GM06990 (cell line): ENCODE measurements at regions not wholly inside any gene's neighbourhood (a gene's known extent, or its start where the extent isn't known, plus 50 kb on each side); places are given as distances from the start of the nearest gene placed in this dataset.

Experiments
- DNase-seq: peaks from one replicate; pipeline ENCODE4 v3.0.0-alpha.2; 2011; ENCODE audit not compliant: insufficient read length; ENCODE audit errors: extremely low read depth
- H3K27me3 ChIP-seq: replicated peaks from 2 replicates; pipeline ENCODE4 v1.6.0; 2011; ENCODE audit warnings: low read length; ENCODE audit not compliant: control insufficient read depth, insufficient read depth
- H3K36me3 ChIP-seq: 2 replicates; pipeline ENCODE4 v1.5.1; 2011; ENCODE audit warnings: low read length; ENCODE audit not compliant: control insufficient read depth, insufficient read depth
- H3K4me3 ChIP-seq: replicated peaks from 2 replicates; pipeline ENCODE4 v1.5.1; 2011; ENCODE audit warnings: low read depth, mild to moderate bottlenecking, control low read depth, low read length
- TF ChIP-seq, protein P1 (sequence below): IDR thresholded peaks from 2 replicates; pipeline ENCODE4 v1.5.1; 2011; ENCODE audit warnings: low read length, control low read depth, mild to moderate bottlenecking, inconsistent platforms; ENCODE audit not compliant: insufficient read depth, poor library complexity, severe bottlenecking

DNA sequence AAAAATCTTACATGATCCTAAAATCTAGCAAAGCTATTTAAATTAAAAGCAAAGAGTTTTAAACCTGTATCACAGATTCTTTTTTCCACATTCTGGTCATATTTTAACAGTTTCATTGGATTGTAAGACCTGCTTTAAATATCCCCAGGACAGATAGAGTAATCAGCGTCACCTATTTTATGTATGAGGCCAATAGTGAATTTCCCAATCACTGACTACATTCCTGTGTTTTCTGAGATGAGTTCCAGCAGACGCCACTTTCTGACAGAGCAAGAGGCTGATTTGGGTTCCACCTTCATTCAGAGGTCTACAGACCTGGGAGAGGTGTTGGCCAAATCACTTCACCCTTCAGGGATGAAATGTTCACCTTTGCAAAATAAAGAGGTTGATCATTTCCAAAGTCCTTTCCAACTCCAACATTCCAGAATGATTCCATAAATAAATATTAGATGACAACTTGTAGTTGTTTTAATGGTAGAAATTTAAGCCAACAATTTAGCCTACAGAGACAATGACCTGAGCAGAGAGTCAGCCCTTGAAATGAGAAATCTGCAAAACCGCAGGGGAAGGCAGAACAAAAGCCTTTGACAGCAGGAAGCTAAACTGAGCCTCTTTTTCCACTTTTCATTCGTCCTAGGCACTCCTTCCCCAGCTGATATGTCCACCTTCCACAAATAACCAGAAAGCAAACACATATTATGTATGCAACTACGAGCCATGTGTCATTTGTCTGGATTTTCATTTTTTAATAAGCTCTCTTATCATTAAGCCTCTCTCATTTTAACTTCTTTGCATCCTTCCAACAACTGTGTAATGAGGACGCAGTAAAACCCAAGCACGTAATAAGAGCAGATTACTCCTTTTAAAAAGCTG, 105.2 kb downstream of the TFAP2A start:
- DNase-seq: no peak
- TF ChIP-seq, protein P1, sequence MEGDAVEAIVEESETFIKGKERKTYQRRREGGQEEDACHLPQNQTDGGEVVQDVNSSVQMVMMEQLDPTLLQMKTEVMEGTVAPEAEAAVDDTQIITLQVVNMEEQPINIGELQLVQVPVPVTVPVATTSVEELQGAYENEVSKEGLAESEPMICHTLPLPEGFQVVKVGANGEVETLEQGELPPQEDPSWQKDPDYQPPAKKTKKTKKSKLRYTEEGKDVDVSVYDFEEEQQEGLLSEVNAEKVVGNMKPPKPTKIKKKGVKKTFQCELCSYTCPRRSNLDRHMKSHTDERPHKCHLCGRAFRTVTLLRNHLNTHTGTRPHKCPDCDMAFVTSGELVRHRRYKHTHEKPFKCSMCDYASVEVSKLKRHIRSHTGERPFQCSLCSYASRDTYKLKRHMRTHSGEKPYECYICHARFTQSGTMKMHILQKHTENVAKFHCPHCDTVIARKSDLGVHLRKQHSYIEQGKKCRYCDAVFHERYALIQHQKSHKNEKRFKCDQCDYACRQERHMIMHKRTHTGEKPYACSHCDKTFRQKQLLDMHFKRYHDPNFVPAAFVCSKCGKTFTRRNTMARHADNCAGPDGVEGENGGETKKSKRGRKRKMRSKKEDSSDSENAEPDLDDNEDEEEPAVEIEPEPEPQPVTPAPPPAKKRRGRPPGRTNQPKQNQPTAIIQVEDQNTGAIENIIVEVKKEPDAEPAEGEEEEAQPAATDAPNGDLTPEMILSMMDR: no peak
- Histone ChIP-seq H3K27me3 (no peaks in the 10 kb centered on the region), H3K36me3 (no peaks in the 10 kb centered on the region), H3K4me3 (no peak overlapping the region)

GRCh38 chr6:10307476-10307875, 107.4 kb downstream of the TFAP2A start:
- H3K4me3 ChIP-seq: no peak overlapping the region
- H3K27me3 ChIP-seq: no peaks in the 10 kb centered on the region; the same call in 1 of the 2 replicates
- TF ChIP-seq, protein P1: no peak
- no peak for DNase-seq
- no peaks in the 10 kb centered on the region for H3K36me3 ChIP-seq

DNA sequence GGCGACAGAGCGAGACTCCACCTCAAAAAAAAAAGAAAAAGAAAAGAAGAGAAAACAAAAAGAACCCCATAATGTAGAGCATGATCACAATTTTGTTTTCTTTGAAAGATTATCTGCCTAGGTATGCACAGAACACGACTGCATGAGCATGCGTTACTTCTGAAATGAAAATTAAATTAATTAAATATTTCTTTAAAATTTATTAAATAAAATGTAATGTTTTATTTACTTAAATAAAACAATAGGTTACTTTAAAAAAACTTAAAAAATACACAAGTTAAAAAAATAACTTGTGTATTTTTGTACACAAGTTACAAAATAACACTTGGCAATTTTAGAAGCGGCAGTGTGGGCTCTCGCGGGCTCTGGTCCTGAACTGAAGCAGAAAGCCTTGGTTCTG, 107.8 kb downstream of the TFAP2A start:
- no peak overlapping the region for H3K4me3 ChIP-seq
- H3K27me3 ChIP-seq: no peaks in the 10 kb centered on the region; the same call in 1 of the 2 replicates
- DNase-seq: no peak
- H3K36me3 ChIP-seq: no peaks in the 10 kb centered on the region
- TF ChIP-seq, protein P1: no peak

- Histone ChIP-seq H3K27me3 (no peaks in the 10 kb centered on the region; the same call in 1 of the 2 replicates), H3K36me3 (no peaks in the 10 kb centered on the region), H3K4me3 (no peak overlapping the region)
- TF ChIP-seq, protein P1: no peak
- DNase-seq: no peak
These were observed 109.0 kb downstream of the TFAP2A start for GRCh38 chr6:10305790-10306415.

DNA sequence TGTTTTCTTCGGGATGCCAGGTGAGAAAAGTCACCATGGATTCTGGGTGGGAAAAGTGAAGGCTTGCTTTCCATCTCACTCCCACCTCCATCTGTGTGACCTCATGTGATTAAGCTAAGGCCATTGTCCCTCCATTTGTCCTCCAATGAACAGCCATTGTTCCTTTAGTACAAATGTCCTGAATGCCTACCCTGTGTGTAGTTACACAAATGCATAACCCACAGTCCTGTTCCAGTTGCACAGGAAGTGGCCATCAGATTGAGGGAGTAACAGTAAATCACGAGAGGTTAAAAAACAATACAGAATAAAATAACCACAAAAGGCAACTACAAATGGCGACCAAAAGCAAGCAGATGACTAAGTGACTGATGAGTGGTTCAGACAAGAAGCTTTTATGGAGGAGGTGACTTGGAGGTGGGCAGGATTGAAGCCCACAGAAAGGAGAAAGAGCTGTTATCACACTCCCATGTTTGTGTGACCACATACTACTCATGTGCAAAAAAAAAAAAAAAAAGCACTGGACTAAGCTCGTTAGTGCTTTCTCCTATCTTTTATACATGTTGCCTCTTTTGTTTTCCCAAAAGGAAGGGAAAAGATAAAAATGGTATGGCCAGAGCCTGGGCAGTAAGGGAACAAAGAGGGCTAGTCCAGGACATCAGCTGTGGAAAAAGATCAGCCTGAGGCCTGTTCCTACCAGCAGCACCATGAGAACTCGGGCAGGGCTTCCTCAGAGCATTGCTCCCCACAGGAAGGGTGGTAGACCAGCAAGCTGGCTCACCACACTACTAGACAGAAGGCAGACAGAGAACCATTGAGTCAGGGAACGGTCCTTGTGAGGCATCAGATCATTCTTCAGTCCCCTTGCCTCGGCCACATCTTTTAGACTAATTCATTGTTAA, 111.0 kb downstream of the TFAP2A start:
- Histone ChIP-seq H3K36me3 (no peaks in the 10 kb centered on the region), H3K4me3 (no peak overlapping the region), H3K27me3 (no peaks in the 10 kb centered on the region; the same call in 1 of the 2 replicates)
- TF ChIP-seq, protein P1: no peak
- no peak for DNase-seq
